ENCODE measurements at regions not wholly inside any gene's neighbourhood (a gene's known extent, or its start where the extent isn't known, plus 50 kb on each side); places are given as distances from the start of the nearest gene placed in this dataset.

GRCh38 chr7:36039243-36039642 lies 113.8 kb upstream of the EEPD1 start:
- TF ChIP-seq TAF1 (IDR thresholded peaks at IDR 0.05; ENCODE audit: control insufficient read depth, extremely low read depth, insufficient read depth, low read length, severe bottlenecking) (no peak), NFYB (IDR thresholded peaks at IDR 0.05; ENCODE audit: extremely low read depth, insufficient read length) (no peak), MLX (CRISPR knock-in tag; conservative IDR thresholded peaks at IDR 0.05) (no peak), CBFA2T3 (IDR thresholded peaks at IDR 0.05) (no peak)
- TF ChIP-seq, protein P1, sequence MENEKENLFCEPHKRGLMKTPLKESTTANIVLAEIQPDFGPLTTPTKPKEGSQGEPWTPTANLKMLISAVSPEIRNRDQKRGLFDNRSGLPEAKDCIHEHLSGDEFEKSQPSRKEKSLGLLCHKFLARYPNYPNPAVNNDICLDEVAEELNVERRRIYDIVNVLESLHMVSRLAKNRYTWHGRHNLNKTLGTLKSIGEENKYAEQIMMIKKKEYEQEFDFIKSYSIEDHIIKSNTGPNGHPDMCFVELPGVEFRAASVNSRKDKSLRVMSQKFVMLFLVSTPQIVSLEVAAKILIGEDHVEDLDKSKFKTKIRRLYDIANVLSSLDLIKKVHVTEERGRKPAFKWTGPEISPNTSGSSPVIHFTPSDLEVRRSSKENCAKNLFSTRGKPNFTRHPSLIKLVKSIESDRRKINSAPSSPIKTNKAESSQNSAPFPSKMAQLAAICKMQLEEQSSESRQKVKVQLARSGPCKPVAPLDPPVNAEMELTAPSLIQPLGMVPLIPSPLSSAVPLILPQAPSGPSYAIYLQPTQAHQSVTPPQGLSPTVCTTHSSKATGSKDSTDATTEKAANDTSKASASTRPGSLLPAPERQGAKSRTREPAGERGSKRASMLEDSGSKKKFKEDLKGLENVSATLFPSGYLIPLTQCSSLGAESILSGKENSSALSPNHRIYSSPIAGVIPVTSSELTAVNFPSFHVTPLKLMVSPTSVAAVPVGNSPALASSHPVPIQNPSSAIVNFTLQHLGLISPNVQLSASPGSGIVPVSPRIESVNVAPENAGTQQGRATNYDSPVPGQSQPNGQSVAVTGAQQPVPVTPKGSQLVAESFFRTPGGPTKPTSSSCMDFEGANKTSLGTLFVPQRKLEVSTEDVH (IDR thresholded peaks at IDR 0.05; ENCODE audit: low read depth, partially characterized antibody): no peak
